HG03025 (cell line): ENCODE measurements at regions not wholly inside any gene's neighbourhood (a gene's known extent, or its start where the extent isn't known, plus 50 kb on each side); places are given as distances from the start of the nearest gene placed in this dataset.
"Not testable (repeated sequence)": the region's sequence is repeated elsewhere in the genome, so short reads cannot be mapped to it uniquely, and the experiment has no call there.

ENCODE experiments used
- ATAC-seq: cut with Tn5 transposase; IDR thresholded peaks from one replicate; pipeline ENCODE4 v1.9.1; 2021; ENCODE audit warnings: mild to moderate bottlenecking, moderate library complexity; ENCODE audit not compliant: unreplicated experiment, low FRiP score

DNA sequence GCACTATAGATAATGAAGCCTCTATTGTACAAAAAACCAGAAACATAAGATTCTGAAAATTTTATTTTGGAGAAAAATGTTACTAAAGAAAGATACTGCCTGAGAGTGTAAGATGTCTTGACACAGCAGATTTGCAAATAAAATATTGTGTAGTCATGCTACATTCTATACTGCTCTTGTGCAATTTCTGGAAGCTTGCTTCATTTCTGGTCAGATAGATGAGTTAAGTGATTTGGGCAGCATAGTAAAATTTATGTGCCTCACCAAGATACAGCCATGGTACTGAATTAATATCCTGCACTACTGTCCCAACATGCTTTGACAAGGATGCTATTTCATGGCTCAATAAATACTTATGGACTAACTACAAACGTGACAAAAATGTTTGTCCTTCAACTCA is 55.1 kb upstream of the STARD13 start:
- no peak for ATAC-seq

DNA sequence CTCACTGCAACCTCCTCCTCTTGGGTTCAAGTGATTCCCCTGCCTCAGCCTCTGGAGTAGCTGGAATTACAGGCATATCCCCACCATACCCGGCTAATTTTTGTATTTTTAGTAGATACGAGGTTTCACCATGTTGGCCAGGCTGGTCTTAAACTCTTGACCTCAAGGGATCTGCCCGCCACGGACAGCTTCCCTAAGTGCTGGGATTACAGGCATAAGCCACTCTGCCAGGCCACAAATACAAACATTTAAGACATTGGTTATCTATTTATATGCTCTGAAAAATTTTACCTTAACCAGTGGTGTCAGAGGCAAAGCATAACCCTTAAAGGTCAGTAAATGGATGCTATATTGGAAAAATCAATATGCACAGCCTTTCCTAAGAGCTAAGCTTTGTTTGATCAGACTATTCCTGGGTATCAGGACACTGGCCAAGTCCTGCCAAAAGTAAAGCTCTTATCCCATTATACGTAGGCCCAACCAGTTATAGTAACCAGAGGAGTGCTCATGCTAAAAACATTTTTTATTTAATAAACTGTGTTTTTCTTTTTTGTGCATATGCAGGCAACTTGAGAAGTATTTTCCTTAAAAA is 56.4 kb upstream of the STARD13 start:
- no peak for ATAC-seq

DNA sequence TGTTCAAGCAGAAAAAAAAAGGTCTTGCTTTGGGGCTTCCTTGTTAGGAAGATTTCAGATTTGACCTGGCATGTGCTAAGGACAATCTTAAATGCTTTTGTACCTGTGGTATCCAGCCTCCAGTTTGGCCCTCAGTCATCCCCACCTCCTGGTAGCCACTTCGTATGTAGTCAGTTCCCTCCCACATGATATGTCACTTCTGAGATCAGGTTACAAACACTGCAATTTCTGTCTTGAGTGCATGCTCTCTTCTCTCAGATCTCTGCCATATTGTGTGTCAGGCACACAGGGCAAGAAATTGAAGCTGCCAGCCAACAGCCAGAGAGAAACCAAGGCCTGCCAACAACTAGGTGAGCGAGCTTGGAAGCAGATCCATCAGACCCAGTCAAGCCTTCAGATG is 60.3 kb upstream of the STARD13 start:
- no peak for ATAC-seq

DNA sequence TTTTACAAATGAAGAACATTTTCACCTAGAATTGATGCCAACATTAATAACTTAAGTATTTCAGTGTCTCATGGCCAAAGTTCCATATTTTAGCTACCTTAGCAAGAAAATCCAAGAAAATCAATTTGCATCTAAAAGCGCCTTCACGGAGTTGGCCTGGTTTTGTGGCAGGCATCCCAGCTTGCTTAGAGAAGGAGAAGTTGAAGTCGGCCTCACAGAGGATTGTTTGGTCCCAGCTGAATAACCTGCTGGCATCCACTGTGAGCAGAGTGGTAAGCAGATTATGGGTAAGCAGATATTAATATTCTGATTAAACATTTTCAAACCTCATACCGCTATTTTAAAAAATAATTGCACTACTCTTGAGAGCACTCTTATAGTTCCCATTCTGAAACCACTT is 62.3 kb upstream of the STARD13 start:
- ATAC-seq, result no peak

DNA sequence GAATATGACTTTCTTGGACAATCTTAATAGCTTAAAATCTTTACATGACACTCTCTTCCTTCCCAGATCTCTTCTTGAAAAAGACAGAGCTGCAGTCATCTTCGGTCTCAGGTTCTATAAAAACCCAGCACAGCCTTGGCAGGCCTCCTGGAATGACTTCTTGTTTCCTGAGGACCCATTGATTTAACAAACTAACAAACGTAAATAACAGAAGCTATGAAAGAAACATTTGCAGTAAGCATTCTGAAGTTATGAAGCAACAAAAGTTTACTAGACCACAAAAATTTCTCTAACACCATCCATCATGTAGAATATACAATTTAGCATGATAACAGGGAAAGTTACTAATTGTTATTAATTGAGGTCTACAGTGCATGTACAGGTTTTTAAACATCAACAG is 62.8 kb upstream of the STARD13 start:
- no peak for ATAC-seq

DNA sequence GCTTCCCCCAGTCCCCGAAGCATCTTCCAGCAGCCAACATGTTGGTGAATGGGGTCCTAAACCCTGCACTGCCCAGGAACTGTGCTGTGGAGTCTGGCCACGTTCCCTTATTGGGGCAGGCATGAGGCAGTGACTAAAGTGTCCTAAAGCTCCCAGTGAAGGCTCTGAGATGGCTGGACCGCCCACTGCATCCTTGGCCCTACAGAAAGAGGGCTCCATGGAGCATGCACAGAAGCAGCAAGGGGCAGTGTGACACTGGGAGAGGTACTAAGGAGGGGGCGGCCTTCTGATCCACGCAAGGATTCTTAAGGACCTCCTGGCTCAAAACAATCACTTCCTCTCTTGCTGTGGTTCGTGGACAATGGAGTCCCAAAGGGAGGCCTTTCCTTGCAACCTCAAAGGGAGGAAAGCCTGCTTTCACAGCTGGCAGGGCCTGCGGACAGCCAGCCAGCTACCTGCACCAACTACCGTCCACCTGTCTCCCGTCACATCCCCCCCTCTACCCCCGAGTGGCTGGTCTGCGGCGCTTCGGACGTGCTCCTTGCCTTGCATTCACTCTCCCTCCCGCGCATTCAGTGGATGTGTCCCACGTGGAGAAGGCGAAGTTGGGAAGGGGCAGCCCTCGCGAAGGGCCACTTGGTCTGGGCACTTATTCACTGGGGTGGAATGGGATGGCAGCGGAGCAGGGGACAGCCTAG is 63.9 kb upstream of the STARD13 start:
- ATAC-seq, result no peak

DNA sequence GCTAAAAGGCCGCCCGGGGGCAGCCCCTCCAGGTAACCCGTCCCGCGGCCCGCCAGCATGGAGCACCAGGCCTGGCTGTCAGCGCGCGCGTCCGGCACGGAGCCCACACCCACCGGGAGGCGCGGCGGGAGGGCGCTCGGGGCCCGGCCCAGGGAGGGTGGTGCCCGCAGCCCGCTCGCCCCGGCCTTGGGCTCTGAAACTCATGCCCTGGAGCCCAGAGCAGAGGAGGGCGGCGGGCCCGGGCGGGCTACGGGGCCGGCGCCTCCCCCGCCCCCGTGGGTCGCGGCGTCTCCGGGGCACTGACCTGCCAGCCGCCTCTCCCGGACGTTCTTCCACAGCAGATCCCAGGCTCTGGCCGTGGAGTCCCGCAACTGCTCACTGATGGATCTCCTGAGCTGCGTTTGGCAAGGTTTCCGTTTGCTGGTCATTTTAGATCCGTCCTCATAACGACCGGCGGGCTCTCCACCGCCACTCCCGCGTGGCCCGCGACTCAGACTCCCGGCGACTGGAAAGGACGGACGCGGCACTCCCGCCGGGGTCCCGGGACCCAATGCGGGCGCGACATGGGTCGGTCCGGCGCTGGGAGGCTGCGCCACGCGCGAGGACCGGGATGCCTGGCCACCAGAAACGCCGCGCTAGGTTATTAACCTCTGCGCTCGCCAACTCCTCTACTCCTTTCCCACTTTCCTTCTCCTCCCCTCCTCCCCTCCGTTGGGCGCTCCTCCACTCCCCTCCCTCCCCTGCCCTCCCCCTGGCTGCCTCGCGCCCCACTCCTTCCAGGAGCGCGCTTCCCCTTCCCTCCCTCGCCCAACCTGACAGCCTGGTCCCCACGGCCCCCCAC is 64.7 kb upstream of the STARD13 start:
- ATAC-seq, result no peak

DNA sequence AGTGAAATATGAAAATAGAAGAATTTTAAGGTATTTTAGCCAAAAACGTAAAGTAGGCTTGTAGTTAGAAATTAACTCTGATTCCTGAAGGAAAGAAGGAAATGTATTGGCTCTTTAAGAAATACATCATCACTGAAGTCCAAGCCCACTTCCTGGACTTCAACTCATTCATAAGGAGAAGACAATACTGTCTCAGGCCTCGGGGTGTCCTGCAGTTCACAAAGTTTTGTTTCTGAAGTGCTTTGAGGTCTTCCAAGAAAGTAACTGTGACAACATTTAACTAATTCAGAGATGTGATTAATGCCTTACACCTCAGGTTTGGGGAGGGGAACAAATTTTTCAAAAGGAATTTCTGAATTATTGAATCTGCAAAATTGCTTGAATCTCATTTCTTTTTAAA is 65.8 kb upstream of the STARD13 start:
- ATAC-seq, result no peak

DNA sequence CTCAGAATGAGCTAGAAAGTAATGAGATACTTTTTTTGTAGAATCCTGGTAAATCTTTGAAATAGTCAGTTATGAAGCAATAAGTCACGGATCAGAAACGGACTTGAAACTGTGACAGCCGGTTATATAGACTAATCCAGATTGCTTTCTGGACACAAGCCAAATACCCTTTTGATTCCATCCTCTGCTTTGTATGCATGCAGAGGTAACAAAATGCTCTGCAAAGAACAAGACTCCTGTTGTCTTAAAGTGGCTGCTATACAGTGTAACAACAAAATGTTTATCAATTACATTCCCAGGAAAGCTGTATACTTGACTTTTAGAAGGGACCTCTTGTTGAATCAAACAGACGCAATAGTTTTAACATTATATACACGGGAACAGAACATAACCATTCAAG is 66.5 kb upstream of the STARD13 start:
- no peak for ATAC-seq

DNA sequence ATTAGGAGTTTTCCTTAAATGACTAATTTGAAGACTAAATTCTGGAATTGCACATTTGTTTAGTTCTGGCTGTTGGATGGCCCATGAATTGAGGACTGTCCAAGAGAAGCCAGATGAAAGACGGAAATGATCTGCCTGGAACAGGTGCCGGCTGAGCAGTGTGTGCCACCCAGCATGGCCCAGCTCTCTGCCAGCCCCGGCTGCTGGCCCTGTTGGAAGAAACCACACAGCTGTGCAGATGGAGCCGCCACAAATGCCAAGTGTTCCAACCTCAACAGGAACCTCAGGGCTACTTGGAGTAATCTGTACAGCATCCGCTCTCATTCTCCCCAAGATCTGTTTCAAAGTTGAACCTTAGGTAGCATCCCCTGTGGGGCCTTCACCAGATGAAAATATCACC is 67.0 kb upstream of the STARD13 start:
- no peak for ATAC-seq

DNA sequence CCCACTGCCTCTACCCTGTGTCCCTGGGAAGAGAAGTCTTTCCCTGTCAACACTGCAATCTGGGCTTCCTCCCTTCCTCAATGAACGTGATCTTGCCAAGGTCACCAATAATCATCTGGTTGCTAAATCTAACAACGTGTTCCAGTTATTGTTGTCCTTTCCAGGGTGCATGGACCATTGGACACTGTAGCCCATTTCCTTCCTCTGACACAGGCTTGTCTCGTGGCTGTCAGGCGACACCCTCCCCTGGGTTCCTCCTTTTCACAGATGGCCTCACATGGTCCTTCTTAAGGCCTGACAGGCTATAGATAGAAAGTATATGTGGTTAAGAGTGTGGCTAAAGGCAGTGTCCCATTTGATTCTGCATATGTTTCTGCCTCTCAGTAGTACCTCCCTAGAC is 67.7 kb upstream of the STARD13 start:
- ATAC-seq, result peak; percentile 96

DNA sequence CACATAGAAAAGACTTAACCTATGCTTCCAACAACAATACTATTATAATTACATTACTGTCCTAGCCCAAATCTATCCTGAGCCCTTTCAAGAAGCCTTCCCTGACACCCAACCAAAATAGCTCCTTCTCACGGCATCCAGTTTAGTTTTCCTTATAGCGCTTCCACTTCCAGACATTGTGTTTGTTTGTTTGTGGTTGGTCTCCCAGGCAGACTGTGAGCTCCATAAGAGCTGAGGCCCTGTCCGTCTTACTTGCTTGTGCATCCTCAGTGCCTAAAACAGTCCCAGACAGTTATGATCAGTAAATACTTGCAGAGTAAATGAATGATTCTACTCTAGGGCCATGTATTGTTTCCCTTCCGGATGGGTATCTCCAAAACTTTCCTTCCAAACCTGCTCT is 68.1 kb upstream of the STARD13 start:
- ATAC-seq, result no peak

DNA sequence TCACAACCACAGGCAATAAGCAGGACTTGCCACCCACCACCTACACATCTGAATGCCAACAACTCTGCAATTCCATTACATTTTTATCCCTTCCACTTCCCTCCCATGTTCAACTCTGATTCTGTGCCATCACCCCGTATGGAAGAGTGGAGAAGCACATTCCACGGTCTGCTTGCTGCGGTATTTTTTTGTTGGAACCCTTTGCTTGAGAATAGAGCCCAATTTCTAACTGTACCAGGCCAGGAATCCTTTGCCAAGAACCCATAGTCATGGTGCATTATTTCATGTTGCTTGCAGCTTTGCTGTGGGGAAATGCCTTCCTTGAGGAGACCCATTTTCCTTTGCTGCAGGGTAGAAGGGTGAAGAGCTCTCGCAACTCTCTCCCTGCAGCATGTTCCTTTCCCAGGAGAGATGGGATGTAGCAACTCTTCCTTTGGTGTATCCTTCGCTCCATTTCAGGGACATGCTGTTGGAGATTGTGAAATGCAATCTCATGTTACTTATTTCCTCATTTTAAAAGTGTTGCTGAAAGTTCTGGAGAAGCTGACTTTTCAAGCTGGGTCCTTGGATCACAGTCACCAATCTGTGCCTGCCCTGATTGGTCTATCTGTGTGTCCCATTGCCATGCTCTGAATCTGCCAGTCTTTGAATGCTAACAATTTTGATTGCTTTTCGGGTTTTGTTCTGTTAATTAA is 69.8 kb upstream of the STARD13 start:
- ATAC-seq, result no peak

DNA sequence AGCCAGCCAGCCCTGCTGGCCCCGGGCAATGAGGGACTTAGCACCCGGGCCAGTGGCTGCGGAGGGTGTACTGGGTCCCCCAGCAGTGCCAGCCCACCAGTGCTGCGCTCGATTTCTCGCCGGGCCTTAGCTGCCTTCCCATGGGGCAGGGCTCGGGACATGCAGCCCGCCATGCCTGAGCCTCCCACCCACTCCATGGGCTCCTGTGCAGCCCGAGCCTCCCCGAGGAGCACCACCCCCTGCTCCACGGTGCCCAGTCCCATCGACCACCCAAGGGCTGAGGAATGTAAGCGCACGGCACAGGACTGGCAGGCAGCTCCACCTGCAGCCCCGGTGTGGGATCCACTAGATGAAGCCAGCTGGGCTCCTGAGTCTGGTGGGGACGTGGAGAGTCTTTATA is 72.5 kb upstream of the STARD13 start:
- not testable (repeated sequence) for ATAC-seq

DNA sequence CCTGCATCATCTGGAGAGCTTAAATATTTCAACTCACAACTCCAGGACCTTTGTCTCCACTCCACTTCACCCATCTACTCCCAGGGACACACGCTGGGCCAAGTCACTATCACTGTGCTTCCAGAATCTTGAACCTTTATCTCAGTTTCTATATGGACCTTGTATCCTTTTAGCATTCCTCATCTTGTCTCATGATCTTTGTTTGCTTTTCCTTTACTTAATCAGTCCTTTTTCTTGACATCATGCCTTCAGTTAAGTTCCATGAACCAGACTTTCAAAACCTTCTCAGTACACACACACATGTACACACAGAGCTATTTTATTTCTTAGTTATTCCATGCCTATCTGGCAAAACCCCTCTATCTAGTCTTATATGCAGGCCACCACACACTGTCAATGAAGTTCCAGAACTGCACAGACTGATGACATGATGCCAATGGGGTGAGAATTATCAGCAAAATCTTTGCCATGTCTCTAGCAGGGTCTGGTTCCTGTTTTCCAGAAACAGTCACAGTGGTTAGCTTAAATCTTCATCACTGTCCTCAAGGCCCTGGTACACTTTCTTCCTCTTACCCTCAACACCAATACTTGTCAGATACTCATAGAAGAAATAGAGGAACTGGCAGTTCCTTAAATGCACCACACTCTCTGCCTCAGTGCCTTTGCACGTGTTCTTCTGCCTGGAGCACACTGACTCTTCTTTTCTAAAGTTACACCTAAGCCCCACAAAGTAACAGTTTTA is 77.6 kb upstream of the STARD13 start:
- no peak for ATAC-seq

DNA sequence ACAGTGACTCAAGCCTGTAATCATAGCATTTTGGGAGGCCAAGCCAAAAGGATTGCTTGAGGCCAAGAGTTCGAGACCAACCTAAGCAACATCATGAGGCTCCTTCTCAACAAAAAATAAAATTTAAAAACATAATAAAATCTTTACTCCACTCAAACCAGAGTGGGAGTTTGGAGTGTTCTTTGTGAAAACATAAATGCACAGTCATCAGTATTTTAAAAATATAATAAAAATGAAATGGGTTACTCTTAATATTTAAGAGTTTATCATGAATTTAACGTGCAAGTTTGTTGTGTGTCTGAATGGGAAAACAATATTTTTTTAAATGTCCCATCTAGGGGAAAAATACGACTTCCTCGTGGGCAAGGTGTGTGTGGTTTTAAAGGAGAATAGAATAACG is 78.6 kb upstream of the STARD13 start:
- no peak for ATAC-seq

DNA sequence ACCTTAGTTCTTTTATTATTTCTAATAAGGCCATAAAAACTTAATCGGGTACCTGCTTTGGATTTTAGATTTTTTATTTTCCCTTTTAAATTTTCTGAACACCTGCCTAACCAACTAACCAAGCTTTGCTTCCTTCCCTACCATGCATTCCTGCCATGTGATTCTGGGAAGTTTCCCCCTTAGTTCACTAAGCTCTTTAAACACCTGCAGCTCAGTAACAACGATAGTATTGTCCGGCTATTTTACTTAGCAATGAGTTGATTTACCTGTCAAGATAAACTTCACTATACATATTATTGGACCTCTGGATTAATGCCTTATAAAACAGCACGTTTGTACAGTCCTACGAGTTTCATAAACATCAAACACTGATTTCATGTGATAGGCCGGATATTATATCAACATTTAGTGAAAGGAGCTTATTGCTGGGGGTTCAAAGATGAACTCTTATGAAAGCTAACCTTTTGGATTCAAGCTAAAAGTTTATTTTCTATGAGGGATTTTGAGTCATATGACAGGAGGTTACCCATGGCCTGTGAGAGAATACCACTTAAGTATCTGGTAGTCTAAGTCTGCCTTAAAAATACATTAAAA is 81.0 kb upstream of the STARD13 start:
- no peak for ATAC-seq

DNA sequence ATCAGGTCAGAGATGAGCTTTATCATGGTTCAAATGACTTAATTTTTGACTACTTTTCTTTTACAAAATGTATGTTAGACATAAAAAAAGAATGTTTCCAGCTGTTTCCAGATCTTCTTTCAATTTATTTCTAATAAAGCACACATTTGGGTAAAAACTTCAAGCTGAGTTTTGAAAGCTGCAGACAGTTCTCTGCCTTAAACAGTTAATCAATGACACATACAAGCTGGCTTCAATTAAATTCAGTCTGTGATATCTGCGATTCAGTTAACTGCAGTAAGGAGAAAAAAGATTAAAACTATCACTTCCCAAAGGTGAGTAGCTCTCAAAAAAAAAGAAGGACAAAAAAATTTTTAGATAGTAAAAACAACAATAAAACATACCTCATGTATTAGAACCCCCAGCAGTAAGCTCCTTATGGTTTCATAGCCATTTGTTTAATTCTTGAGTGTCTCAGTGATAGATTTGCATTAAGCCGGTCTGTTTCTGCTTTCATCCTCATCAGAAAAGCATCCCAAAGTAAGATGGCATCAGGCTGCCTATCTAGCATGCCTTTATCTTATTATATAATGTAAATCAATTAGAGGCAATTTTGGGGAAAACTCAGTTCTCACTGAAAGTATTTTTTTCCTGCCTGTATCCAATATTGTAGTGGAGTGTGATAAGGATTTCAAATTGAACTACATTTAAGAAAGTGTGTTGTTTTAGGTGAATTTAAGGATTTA is 81.8 kb upstream of the STARD13 start:
- no peak for ATAC-seq

DNA sequence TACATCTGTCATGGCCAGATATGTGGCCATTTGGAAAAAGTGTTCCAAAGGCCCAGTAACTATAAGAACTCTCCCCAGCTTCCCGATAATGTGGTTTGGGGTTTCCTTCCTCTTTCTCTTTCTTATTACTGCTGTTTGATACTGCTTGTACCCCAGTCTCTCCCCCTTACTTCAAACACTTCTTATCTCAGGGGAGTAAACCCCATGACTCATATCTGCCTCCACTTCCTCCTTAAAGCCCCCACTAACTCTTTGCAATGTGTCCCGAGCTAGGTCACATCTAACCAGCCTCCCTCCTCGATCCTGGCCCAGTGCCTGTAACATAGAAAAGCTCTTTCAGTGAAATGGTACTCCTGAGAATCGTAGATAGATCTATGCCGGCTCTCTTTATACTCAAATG is 82.4 kb upstream of the STARD13 start:
- ATAC-seq, result no peak
